H1 (cell line): ENCODE measurements at regions not wholly inside any gene's neighbourhood (a gene's known extent, or its start where the extent isn't known, plus 50 kb on each side); places are given as distances from the start of the nearest gene placed in this dataset.

Experiments used
- CEBPB ChIP-seq: IDR thresholded peaks from 2 replicates; pipeline ENCODE4 v1.6.1; 2012; ENCODE audit warnings: low read depth, low read length
- CTCF ChIP-seq, 3 experiments: IDR thresholded peaks; 1 replicate in 2 of 3; 2 replicates in 1 of 3; pipeline versions ENCODE4 v1.5.1 to v1.6.1; 2011; ENCODE audit warnings: low read length in 3 of 3, mild to moderate bottlenecking in 3 of 3, inconsistent platforms in 2 of 3, low read depth in 1 of 3, moderate library complexity in 1 of 3; ENCODE audit not compliant: insufficient read depth in 1 of 3; ENCODE audit errors: control extremely low read depth in 1 of 3
- POLR2A ChIP-seq, 2 experiments: IDR thresholded peaks; 1 replicate in 1 of 2; 2 replicates in 1 of 2; pipeline ENCODE4 v1.6.1; 2011; ENCODE audit warnings: low read depth in 2 of 2, low read length in 2 of 2, mild to moderate bottlenecking in 2 of 2; ENCODE audit errors: control extremely low read depth in 1 of 2
- SP1 ChIP-seq: IDR thresholded peaks from 2 replicates; pipeline ENCODE4 v1.6.1; 2011; ENCODE audit warnings: low read depth, low read length
- SRF ChIP-seq: IDR thresholded peaks from 2 replicates; pipeline ENCODE4 v1.6.1; 2011; ENCODE audit warnings: mild to moderate bottlenecking, low read depth, low read length, moderate library complexity

- no peak for TF ChIP-seq CEBPB
- no peak for TF ChIP-seq POLR2A (IDR thresholded peaks at IDR 0.05; ENCODE audit: control extremely low read depth in 1 of 2, low read depth in 2 of 2, low read length in 2 of 2)
- TF ChIP-seq CTCF (IDR thresholded peaks at IDR 0.05; ENCODE audit: control extremely low read depth in 1 of 3, insufficient read depth in 1 of 3, low read depth in 1 of 3, low read length in 3 of 3) = no peak
- no peak for TF ChIP-seq SRF
- TF ChIP-seq SP1 = no peak
Measured at GRCh38 chr5:164300295-164300694, 794.9 kb downstream of the MAT2B start.
